ENCODE measurements at regions not wholly inside any gene's neighbourhood (a gene's known extent, or its start where the extent isn't known, plus 50 kb on each side); places are given as distances from the start of the nearest gene placed in this dataset.

DNA sequence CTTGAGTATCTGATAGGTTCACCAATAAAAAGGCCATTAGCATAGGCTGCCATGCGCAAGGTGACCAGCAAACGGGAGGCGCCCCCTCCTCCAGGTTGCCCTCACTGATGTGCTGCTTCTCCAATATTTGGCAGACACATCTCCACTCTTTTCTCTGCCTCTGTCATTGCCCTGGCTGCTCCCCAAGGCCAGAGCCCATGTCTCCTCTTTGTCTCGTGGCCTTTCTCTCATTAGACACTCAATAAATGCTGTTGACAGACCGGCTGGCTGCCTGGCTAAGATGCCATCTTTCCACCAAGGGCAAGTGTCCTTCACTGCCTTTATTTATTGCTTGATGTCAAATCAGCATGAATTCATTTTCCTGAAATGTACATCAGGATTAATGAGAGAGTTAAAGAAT is 404.0 kb upstream of the KIF2A start:
- DNase-seq (ENCODE audit: low read depth, low spot score) = no peak

DNA sequence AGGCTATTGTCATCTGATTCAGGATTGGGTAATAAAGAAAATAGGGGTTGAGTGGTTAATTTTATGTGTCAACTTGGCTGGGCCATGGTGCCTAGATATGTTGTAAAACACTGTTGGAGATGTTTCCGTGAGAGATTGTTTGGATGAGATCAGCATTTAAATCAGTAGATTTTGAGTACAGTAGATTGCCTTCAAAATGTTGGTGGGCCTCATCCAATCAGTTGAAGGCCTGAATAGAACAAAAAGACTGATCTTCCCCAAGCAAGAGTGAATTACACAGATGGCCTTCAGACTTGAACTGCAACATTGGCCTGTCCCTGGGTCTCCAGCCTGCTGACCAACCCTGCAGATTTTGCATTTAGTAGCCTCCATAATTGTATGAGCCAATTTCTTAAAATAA is 401.3 kb upstream of the KIF2A start:
- no peak for DNase-seq (ENCODE audit: low read depth, low spot score)

GRCh38 chr5:61905613-61906012 is 400.4 kb upstream of the KIF2A start:
- no peak for DNase-seq (ENCODE audit: low read depth, low spot score)

DNA sequence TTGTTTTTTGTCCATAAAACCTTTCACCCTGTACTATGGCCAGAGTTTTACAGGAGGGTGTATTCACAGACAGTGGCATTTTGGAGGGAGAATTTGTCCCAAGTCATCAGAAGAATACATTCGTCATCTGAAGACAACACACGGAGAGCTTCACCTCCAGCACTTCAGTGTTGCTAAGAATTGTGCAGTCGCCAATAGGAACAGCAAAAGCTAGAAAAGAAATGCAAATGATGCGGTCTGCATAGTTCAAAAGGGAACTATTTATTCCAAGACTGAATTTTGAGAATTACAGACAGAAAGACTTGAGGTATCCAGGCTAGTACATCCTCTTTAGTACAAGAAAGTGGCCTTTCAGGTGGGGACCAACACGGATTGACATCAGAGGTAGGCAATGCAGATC is 399.2 kb upstream of the KIF2A start:
- DNase-seq (ENCODE audit: low read depth, low spot score) = no peak

- DNase-seq (ENCODE audit: low read depth, low spot score) = no peak
Observed at GRCh38 chr5:61907995-61908394, 398.0 kb upstream of the KIF2A start.

GRCh38 chr5:61910771-61911170 is 395.2 kb upstream of the KIF2A start:
- no peak for DNase-seq (ENCODE audit: low read depth, low spot score)

DNA sequence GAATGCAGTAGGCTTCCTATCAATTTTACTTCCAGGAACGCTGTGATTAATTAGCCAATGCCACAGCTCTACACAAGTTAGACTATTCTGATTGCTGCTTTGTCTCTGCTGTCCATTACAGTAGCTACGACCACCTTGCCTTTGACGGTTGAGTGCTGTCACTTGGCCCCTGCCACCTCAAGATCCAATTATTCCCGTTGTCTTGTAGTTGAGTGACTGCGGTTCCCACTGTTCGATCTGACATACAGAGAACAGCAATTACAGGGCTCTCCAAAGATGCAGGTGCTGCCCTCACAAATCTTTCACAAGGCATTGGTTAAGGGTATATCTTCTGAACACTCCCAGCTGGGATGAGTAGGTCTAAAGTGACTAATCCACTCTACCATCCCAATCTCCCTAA is 393.4 kb upstream of the KIF2A start:
- DNase-seq (ENCODE audit: low read depth, low spot score) = no peak

DNA sequence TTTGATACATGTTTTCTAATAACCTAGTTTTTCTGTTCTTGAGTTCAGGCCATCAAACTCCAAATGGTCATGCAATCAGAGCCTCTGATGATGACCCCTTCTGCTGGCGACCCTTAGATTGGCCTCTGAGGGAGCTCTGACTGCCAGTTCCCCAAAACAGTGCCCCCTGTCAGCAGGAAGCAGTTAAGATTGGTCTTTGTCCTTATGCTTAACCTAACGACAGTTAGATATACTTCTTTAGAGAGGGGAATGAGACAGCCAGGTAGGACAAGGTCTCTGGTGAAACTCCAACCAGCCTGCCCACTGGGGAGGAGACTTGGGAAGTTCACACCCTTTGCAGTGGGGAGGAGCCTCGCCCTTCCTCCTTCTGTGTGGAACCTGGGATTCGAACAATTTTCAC is 390.4 kb upstream of the KIF2A start:
- DNase-seq (ENCODE audit: low read depth, low spot score) = no peak

- no peak for DNase-seq (ENCODE audit: low read depth, low spot score)
Observed at GRCh38 chr5:61916621-61917620, 389.1 kb upstream of the KIF2A start.

GRCh38 chr5:61918611-61919010 is 387.4 kb upstream of the KIF2A start:
- no peak for DNase-seq (ENCODE audit: low read depth, low spot score)

GRCh38 chr5:61919920-61920319 is 386.1 kb upstream of the KIF2A start:
- DNase-seq (ENCODE audit: low read depth, low spot score) = no peak

DNA sequence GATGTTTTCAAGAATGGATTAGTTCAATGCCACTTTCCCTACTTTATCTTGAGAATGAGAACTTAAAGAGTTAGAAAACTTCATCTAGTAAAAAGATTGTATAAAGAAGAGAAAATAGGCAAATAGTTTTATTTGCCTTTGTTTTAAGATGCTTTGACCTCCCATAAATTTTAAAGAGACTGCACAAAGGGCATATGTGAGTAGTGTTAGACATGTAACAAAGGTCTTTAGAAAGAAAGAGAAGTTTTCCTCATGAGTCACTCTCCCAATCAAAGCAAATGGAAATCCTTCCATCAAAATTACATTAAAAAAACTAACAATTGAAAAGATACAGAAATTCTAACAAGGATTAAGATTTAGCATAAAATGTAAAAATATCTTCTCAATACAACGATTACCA is 381.8 kb upstream of the KIF2A start:
- DNase-seq (ENCODE audit: low read depth, low spot score) = no peak

DNA sequence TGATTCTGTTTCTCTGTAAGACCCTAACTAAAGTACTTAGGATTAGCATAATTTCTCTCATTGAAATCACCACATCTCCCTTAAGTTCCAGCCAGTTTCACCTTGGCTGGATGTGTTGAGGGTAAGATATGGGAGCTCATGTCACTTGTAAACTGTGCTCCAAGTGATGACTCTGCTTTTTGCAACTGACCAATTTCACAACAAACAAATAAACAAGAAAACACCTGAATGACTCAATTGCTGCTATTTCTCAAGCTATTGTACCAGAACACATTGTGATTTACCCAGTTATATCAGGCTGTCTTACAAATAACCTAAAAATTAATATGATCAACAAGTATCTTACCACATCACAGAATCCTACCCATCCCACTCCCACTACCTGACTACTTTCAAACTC is 379.1 kb upstream of the KIF2A start:
- no peak for DNase-seq (ENCODE audit: low read depth, low spot score)

DNA sequence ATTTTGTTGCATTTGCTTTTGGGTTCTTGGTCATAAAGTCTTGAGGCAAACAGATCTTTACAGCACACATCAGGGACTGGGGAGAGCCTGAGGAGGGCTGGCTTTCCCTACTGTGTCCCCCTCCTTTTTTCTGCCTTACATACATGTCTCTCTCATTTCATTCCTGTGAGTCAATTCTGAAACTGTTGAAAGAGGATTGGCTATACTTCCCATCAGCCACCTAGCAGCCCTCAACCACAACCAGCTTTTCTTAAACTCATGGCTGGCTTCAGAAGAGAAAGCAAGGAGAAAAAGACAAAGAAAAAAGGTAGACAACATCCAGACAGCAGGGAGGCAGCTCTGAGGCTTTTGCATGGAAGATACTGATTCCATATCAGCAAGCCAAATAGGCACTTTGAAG is 374.8 kb upstream of the KIF2A start:
- DNase-seq (ENCODE audit: low read depth, low spot score) = no peak

DNA sequence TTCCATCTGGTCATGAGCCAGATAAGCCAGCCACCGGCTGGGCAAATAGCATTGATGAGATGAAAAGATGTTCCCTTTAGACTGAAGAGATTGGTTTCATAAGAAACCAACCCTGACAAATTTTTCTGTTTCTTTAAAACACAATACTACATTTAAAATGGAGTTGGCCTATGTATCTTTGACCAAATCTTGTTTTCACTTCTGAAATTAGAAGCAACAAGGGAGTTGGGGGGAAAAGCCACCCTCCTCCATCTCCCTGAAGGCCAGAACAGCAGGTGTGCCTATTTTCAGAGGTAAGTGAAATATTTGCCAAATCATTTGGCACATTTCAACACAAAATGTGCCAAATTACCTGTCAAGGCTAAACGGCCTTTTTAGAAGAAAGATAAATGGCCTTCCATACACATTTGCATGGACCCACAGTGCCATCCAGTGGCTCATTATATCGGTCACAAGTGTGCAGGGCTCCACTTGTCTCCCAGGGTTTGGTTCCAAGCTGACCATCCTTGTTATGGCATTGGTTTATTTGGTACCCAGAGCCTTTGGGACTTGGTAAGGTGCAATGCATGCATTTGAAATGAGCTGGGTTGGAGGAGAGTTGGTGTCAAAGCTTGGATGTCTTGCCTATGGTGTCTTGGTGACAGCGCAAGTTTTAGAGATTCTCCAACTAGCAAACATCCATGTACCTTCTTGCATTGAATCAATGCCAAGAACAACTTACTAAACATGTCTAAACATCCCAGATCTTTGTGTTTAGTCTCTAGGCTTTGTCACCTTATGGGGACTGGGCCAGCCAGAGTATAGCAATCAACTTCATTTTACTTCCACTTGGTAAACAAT is 372.0 kb upstream of the KIF2A start:
- DNase-seq (ENCODE audit: low read depth, low spot score) = no peak

- no peak for DNase-seq (ENCODE audit: low read depth, low spot score)
Observed at GRCh38 chr5:61941637-61942036, 364.4 kb upstream of the KIF2A start.

DNA sequence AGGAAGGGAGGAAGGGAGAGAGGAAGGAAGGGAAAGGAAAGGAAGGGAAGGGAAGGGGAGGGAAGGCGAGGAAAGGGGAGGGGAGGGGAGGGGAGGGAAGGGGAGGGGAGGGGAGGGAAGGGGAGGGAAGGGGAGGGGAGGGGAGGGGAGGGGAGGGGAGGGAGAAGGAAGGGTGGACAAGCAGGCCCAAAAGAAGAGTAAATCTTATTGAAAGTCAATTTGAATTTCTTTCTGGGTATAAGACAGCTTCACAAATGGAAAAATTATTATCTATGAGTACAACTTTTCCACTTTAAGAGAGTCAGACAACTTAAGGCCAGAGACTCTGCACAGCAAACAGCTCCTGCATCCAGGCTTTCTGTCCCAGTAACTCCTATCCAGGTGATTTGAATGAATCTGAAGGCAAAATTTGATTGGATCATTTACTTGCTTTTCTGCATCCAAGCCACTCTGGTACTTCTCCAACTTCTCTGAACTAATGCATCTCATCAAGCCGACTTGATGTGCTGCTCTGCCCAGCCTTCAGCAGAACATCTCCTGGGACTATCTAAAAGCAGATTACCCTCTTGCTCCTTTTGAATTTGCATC is 363.4 kb upstream of the KIF2A start:
- DNase-seq (ENCODE audit: low read depth, low spot score) = no peak

GRCh38 chr5:61943713-61944112 is 362.3 kb upstream of the KIF2A start:
- DNase-seq (ENCODE audit: low read depth, low spot score) = no peak

DNA sequence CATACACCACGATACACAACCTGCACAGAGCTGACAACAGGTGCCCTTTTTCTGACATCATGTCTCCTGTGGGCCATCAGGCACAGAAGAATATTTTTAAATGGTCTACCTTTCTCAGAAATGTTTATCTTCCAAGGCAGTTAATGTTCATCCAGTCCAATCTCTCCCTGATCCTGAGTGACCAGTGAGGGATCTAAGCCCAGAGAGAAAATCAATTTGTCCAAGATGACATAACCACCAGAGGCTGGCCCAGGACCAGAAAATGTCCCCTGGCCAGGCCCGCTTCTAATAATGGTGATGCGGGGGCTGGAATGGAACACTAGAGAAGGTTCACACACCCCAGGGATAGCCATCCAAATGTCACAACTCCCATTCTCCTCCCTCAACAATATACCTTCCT is 357.9 kb upstream of the KIF2A start:
- DNase-seq (ENCODE audit: low read depth, low spot score) = no peak

DNA sequence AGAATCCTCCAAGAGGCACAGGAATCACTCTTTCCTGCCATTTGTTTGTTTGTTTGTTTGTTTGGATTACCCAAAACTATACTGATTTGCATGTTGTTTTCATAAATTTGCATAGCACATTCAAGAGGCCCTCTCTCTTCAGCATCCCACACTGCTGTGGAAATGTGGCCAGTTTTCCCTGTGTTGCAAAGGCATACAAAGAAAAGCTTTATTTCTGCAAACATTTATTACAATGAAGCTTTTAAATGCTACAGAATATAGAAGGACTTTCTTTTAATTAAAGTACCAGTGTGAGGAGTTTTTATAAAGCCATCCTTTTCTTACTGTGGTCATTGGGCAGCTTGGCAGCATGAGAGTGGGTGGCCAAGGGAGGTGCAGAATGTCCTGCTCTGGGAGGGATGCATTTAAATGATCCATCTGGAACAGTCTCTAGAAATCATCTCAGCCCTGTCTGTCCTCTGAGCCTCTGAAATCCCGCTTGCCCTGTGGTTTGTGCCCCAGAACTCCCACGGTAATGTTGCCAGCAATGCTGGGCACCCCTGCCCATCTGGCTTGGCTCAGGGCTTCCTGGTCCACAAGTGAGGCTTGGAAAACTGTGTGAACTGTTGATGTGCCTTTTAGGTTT is 356.8 kb upstream of the KIF2A start:
- no peak for DNase-seq (ENCODE audit: low read depth, low spot score)

GRCh38 chr5:61949679-61950435 is 356.1 kb upstream of the KIF2A start:
- DNase-seq (ENCODE audit: low read depth, low spot score) = no peak
